ENCODE measurements at regions not wholly inside any gene's neighbourhood (a gene's known extent, or its start where the extent isn't known, plus 50 kb on each side); places are given as distances from the start of the nearest gene placed in this dataset.

DNA sequence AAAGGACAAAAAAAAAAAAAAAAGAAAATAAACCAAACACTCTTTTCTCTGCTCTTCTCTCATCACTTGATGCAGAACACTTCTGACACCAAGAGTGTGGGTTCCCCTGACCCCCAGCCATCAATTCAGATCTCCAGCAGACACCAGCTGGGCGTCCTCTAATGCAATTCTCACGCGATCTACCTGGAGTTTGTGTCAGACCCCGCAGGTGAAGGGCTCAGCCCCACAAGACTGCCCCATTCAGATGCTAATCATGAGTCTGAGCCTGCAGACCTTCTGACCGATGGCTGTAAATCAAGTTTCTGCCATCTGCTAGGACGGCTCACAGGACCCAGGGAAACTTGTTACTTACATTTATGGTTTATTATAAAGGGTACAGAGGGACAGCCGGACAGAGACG is 133.6 kb upstream of the C1orf174 start:
- H2AFZ ChIP-seq (ENCODE audit: insufficient read depth, low read length, poor library complexity), result no peak overlapping the region
- H3K4ac ChIP-seq (ENCODE audit: low read depth, low read length), result no peak overlapping the region
- no peak for DNase-seq
- H3K18ac ChIP-seq (ENCODE audit: low read length), result no peak overlapping the region
- H4K91ac ChIP-seq (ENCODE audit: low read depth, low read length), result no peak overlapping the region
- H4K8ac ChIP-seq (ENCODE audit: low read depth, low read length), result no peak overlapping the region
- WGBS (ENCODE audit: extremely low coverage, insufficient coverage, insufficient read length), result no CpG with 5 or more reads among the region's 8 CpGs
- H3K9ac ChIP-seq (ENCODE audit: low read length), result no peak overlapping the region
- no peaks in the 10 kb centered on the region for H3K79me2 ChIP-seq (ENCODE audit: control insufficient read depth, insufficient read depth, low read length, poor library complexity)
- H3K4me2 ChIP-seq (ENCODE audit: low read length), result no peak overlapping the region
- H2BK5ac ChIP-seq (ENCODE audit: low read depth, low read length, poor library complexity), result no peak overlapping the region
- H2BK120ac ChIP-seq (ENCODE audit: insufficient read depth, low read length, poor library complexity), result no peak overlapping the region
- no peaks in the 10 kb centered on the region for H3K79me1 ChIP-seq (ENCODE audit: low read length)
- H2AK5ac ChIP-seq (ENCODE audit: low read length), result no peak overlapping the region
- no peaks in the 10 kb centered on the region for H3K27me3 ChIP-seq (ENCODE audit: insufficient read depth, low read length)
- no peak overlapping the region for H3K4me3 ChIP-seq (ENCODE audit: low read depth, low read length)
- no peaks in the 10 kb centered on the region for H3K36me3 ChIP-seq (ENCODE audit: control insufficient read depth in 1 of 2, insufficient read depth in 2 of 2, low read length in 2 of 2)
- no peak overlapping the region for H3K14ac ChIP-seq (ENCODE audit: low read length)
- H3K4me1 ChIP-seq (ENCODE audit: control insufficient read depth in 1 of 2, insufficient read depth in 2 of 2, low read length in 2 of 2), result no peaks in the 10 kb centered on the region
- H2BK12ac ChIP-seq (ENCODE audit: low read length), result no peak overlapping the region
- H3K23ac ChIP-seq (ENCODE audit: low read length), result no peak overlapping the region
- peaks cover 5% of the 10 kb centered on the region for H3K9me3 ChIP-seq (ENCODE audit: insufficient read depth, low read depth, low read length)
- no peak overlapping the region for H4K12ac ChIP-seq (ENCODE audit: low read depth, low read length)
- no peak overlapping the region for H3K27ac ChIP-seq (ENCODE audit: low read depth, low read length)

DNA sequence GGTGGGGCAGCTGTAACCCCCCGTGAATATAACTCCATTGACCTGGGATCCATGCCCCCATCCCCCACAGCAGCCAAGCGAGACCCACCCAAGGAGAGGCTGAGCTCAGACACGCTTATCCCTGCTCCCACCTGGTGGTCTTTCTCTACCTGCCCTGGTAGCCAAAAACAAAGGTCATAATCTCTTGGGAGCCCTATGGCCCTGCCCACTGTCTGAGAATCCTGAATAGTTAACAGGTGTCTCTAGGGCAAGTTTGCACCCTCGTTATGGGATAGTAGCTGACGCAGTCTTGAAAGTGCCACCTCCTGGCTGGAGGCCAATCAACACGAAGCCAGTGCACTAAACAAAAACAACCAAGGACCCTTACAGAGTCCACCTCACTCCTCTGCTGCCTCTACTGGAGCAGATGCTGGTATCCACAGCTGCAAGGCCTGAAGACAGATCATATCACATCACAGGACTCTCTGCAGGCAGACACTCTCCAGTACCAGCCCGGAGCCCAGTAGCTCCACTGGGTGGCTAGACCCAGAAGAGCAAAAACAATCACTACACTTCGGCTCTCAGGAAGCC is 134.3 kb upstream of the C1orf174 start:
- Histone ChIP-seq H4K12ac (ENCODE audit: low read depth, low read length) (no peak overlapping the region), H4K8ac (ENCODE audit: low read depth, low read length) (no peak overlapping the region), H2BK12ac (ENCODE audit: low read length) (no peak overlapping the region), H3K4ac (ENCODE audit: low read depth, low read length) (no peak overlapping the region), H3K27me3 (ENCODE audit: insufficient read depth, low read length) (no peaks in the 10 kb centered on the region), H2AFZ (ENCODE audit: insufficient read depth, low read length, poor library complexity) (no peak overlapping the region), H2AK5ac (ENCODE audit: low read length) (no peak overlapping the region), H2BK5ac (ENCODE audit: low read depth, low read length, poor library complexity) (no peak overlapping the region), H3K9me3 (ENCODE audit: insufficient read depth, low read depth, low read length) (peaks cover 5% of the 10 kb centered on the region), H3K23ac (ENCODE audit: low read length) (no peak overlapping the region), H3K4me2 (ENCODE audit: low read length) (no peak overlapping the region), H4K91ac (ENCODE audit: low read depth, low read length) (no peak overlapping the region), H2BK120ac (ENCODE audit: insufficient read depth, low read length, poor library complexity) (no peak overlapping the region), H3K14ac (ENCODE audit: low read length) (no peak overlapping the region), H3K36me3 (ENCODE audit: control insufficient read depth in 1 of 2, insufficient read depth in 2 of 2, low read length in 2 of 2) (no peaks in the 10 kb centered on the region), H3K79me1 (ENCODE audit: low read length) (no peaks in the 10 kb centered on the region), H3K27ac (ENCODE audit: low read depth, low read length) (no peak overlapping the region), H3K4me1 (ENCODE audit: control insufficient read depth in 1 of 2, insufficient read depth in 2 of 2, low read length in 2 of 2) (no peaks in the 10 kb centered on the region), H3K79me2 (ENCODE audit: control insufficient read depth, insufficient read depth, low read length, poor library complexity) (no peaks in the 10 kb centered on the region), H3K18ac (ENCODE audit: low read length) (no peak overlapping the region), H3K9ac (ENCODE audit: low read length) (no peak overlapping the region), H3K4me3 (ENCODE audit: low read depth, low read length) (no peak overlapping the region)
- no peak for DNase-seq
- whole genome bisulfite sequencing (ENCODE audit: extremely low coverage, insufficient coverage, insufficient read length), result no CpG with 5 or more reads among the region's 8 CpGs

DNA sequence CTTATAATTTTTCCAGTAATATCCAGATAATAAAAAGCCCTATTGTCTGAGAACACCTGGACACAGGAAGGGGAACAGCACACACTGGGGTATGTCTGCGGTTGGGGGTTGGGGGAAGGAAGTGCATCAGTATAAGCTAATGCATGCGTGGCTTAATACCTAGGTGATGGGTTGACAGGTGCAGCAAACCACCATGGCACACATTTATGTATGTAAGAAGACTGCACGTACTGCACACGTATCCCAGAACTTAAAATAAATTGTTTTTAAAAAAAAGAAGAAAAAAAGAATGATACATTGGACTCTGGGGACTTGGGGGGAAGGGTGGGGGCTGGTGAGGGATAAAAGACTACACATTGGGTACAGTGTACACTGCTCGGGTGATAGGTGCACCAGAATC is 144.9 kb upstream of the C1orf174 start:
- DNase-seq, result no peak
- Histone ChIP-seq H4K91ac (ENCODE audit: low read depth, low read length) (no peak overlapping the region), H2BK12ac (ENCODE audit: low read length) (no peak overlapping the region), H3K9ac (ENCODE audit: low read length) (no peak overlapping the region), H3K27ac (ENCODE audit: low read depth, low read length) (no peak overlapping the region), H3K27me3 (ENCODE audit: insufficient read depth, low read length) (no peaks in the 10 kb centered on the region), H3K4me3 (ENCODE audit: low read depth, low read length) (no peak overlapping the region), H3K4ac (ENCODE audit: low read depth, low read length) (no peak overlapping the region), H3K4me1 (ENCODE audit: control insufficient read depth in 1 of 2, insufficient read depth in 2 of 2, low read length in 2 of 2) (no peaks in the 10 kb centered on the region), H2BK120ac (ENCODE audit: insufficient read depth, low read length, poor library complexity) (no peak overlapping the region), H3K79me2 (ENCODE audit: control insufficient read depth, insufficient read depth, low read length, poor library complexity) (no peaks in the 10 kb centered on the region), H3K23ac (ENCODE audit: low read length) (no peak overlapping the region), H2AK5ac (ENCODE audit: low read length) (no peak overlapping the region), H3K79me1 (ENCODE audit: low read length) (no peaks in the 10 kb centered on the region), H3K4me2 (ENCODE audit: low read length) (no peak overlapping the region), H3K14ac (ENCODE audit: low read length) (no peak overlapping the region), H2BK5ac (ENCODE audit: low read depth, low read length, poor library complexity) (no peak overlapping the region), H4K8ac (ENCODE audit: low read depth, low read length) (no peak overlapping the region), H3K9me3 (ENCODE audit: insufficient read depth, low read depth, low read length) (no peaks in the 10 kb centered on the region), H4K12ac (ENCODE audit: low read depth, low read length) (no peak overlapping the region), H3K36me3 (ENCODE audit: control insufficient read depth in 1 of 2, insufficient read depth in 2 of 2, low read length in 2 of 2) (no peaks in the 10 kb centered on the region), H3K18ac (ENCODE audit: low read length) (no peak overlapping the region), H2AFZ (ENCODE audit: insufficient read depth, low read length, poor library complexity) (no peak overlapping the region)
- WGBS (ENCODE audit: extremely low coverage, insufficient coverage, insufficient read length), result no CpG with 5 or more reads among the region's 5 CpGs

DNA sequence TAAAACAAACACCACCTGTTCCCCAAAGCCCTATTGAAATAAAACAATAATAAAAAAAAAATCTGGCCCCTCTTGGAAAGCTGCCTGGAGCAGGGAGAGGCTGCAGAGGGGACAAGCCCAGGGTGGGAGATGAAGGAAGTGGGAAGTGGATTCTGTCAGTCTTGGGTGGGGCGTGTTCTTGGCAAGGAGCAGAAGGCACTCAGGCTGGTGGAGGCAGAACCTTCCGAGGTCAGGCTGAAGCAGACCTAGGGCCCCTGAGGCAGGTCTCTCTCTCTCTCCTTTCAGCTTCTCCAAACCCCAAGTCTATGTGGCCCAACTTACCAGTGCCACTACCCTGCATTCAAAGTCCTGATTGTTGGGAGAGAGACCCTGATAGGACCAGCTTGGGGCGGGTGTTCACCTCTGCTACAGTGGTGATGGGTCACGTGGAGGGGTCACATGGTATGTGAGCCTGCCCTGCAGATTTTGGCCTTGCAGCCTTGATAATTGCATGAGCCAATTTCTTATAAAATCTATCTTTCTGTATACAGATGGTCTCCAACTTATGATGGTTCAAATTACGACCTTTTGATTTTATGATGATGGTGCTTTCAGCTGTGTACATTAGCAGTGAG is 145.4 kb upstream of the C1orf174 start:
- Histone ChIP-seq H3K27ac (ENCODE audit: low read depth, low read length) (no peak overlapping the region), H4K12ac (ENCODE audit: low read depth, low read length) (no peak overlapping the region), H2BK5ac (ENCODE audit: low read depth, low read length, poor library complexity) (no peak overlapping the region), H4K91ac (ENCODE audit: low read depth, low read length) (no peak overlapping the region), H3K9me3 (ENCODE audit: insufficient read depth, low read depth, low read length) (no peaks in the 10 kb centered on the region), H3K23ac (ENCODE audit: low read length) (no peak overlapping the region), H3K79me1 (ENCODE audit: low read length) (no peaks in the 10 kb centered on the region), H3K4me3 (ENCODE audit: low read depth, low read length) (no peak overlapping the region), H3K14ac (ENCODE audit: low read length) (no peak overlapping the region), H3K4ac (ENCODE audit: low read depth, low read length) (no peak overlapping the region), H2AK5ac (ENCODE audit: low read length) (no peak overlapping the region), H4K8ac (ENCODE audit: low read depth, low read length) (no peak overlapping the region), H3K18ac (ENCODE audit: low read length) (no peak overlapping the region), H3K9ac (ENCODE audit: low read length) (no peak overlapping the region), H2BK120ac (ENCODE audit: insufficient read depth, low read length, poor library complexity) (no peak overlapping the region), H2BK12ac (ENCODE audit: low read length) (no peak overlapping the region), H3K27me3 (ENCODE audit: insufficient read depth, low read length) (no peaks in the 10 kb centered on the region), H3K4me1 (ENCODE audit: control insufficient read depth in 1 of 2, insufficient read depth in 2 of 2, low read length in 2 of 2) (no peaks in the 10 kb centered on the region), H3K36me3 (ENCODE audit: control insufficient read depth in 1 of 2, insufficient read depth in 2 of 2, low read length in 2 of 2) (no peaks in the 10 kb centered on the region), H3K79me2 (ENCODE audit: control insufficient read depth, insufficient read depth, low read length, poor library complexity) (no peaks in the 10 kb centered on the region), H3K4me2 (ENCODE audit: low read length) (no peak overlapping the region), H2AFZ (ENCODE audit: insufficient read depth, low read length, poor library complexity) (no peak overlapping the region)
- WGBS (ENCODE audit: extremely low coverage, insufficient coverage, insufficient read length), result no CpG with 5 or more reads among the region's 5 CpGs
- DNase-seq, result no peak

Measured in trophoblast cell (in vitro differentiated cells and primary cell).